ENCODE measurements at regions not wholly inside any gene's neighbourhood (a gene's known extent, or its start where the extent isn't known, plus 50 kb on each side); places are given as distances from the start of the nearest gene placed in this dataset.
A peak's percentile ranks its signal among the peaks of the same experiment; 100 is the strongest.
"Not testable (repeated sequence)": the region's sequence is repeated elsewhere in the genome, so short reads cannot be mapped to it uniquely, and the experiment has no call there.

- peak; percentile 27 for DNase-seq
Observed at GRCh38 chr3:87792534-87793336, 266.1 kb downstream of the CGGBP1 start, which contains the start of gene HTR1F. Gene HTR1F, plus strand, starts transcription at chr3:87792706.

- no peak for DNase-seq
Observed at GRCh38 chr3:87792198-87792533, 266.6 kb downstream of the CGGBP1 start.

GRCh38 chr3:87791248-87792027 is 267.4 kb downstream of the CGGBP1 start:
- DNase-seq, result no peak

GRCh38 chr3:87789049-87789448 is 269.8 kb downstream of the CGGBP1 start:
- DNase-seq, result not testable (repeated sequence)

- DNase-seq, result no peak
Observed at GRCh38 chr3:87788516-87788915, 270.3 kb downstream of the CGGBP1 start.

- no peak for DNase-seq
Observed at GRCh38 chr3:87780811-87781210, 278.0 kb downstream of the CGGBP1 start.

- no peak for DNase-seq
Observed at GRCh38 chr3:87778876-87779275, 279.9 kb downstream of the CGGBP1 start.

- peak; percentile 9 for DNase-seq
Observed at GRCh38 chr3:87771337-87772192, 287.2 kb downstream of the CGGBP1 start.

GRCh38 chr3:87766721-87767120 is 292.1 kb downstream of the CGGBP1 start:
- no peak for DNase-seq

- DNase-seq, result no peak
Observed at GRCh38 chr3:87765256-87765655, 293.5 kb downstream of the CGGBP1 start.

- DNase-seq, result no peak
Observed at GRCh38 chr3:87761795-87762194, 297.0 kb downstream of the CGGBP1 start.

GRCh38 chr3:87761341-87761740 is 297.5 kb downstream of the CGGBP1 start:
- no peak for DNase-seq

GRCh38 chr3:87756616-87757015 is 302.2 kb downstream of the CGGBP1 start:
- DNase-seq, result no peak

GRCh38 chr3:87755852-87756251 is 303.0 kb downstream of the CGGBP1 start:
- DNase-seq, result no peak

- no peak for DNase-seq
Observed at GRCh38 chr3:87742250-87742649, 316.6 kb downstream of the CGGBP1 start.

GRCh38 chr3:87740894-87741293 is 317.9 kb downstream of the CGGBP1 start:
- not testable (repeated sequence) for DNase-seq

GRCh38 chr3:87737817-87738216 is 321.0 kb downstream of the CGGBP1 start:
- not testable (repeated sequence) for DNase-seq

GRCh38 chr3:87733671-87734367 is 325.0 kb downstream of the CGGBP1 start:
- no peak for DNase-seq

- peak; percentile 5 for DNase-seq
Observed at GRCh38 chr3:87732294-87732693, 326.5 kb downstream of the CGGBP1 start.

GRCh38 chr3:87727783-87728182 is 331.0 kb downstream of the CGGBP1 start:
- DNase-seq, result no peak

- DNase-seq, result no peak
Observed at GRCh38 chr3:87719060-87719459, 339.7 kb downstream of the CGGBP1 start.

- no peak for DNase-seq
Observed at GRCh38 chr3:87710511-87710910, 348.3 kb downstream of the CGGBP1 start.

GRCh38 chr3:87710028-87710427 is 348.8 kb downstream of the CGGBP1 start:
- no peak for DNase-seq

All from NCI-H146 (cell line).